Choroid plexus epithelial cell (primary cell): ENCODE measurements at regions not wholly inside any gene's neighbourhood (a gene's known extent, or its start where the extent isn't known, plus 50 kb on each side); places are given as distances from the start of the nearest gene placed in this dataset.

ENCODE experiments used
- DNase-seq: peaks from one replicate; pipeline ENCODE4 v3.0.0-alpha.2; 2010; ENCODE audit warnings: low read depth
- H3K4me3 ChIP-seq: 2 replicates; pipeline ENCODE4 v1.5.1; 2011; ENCODE audit warnings: low read depth, mild to moderate bottlenecking, control low read depth, low read length, moderate library complexity
- CTCF ChIP-seq: conservative IDR thresholded peaks from 2 replicates; pipeline ENCODE4 v1.5.1; 2011; ENCODE audit warnings: low read depth, mild to moderate bottlenecking, control low read depth, inconsistent platforms, low read length, moderate library complexity

GRCh38 chr5:159549046-159549445 is 218.8 kb upstream of the IL12B start:
- no peak for TF ChIP-seq CTCF
- no peak overlapping the region for H3K4me3 ChIP-seq
- no peak for DNase-seq

- DNase-seq, result no peak
- no peak overlapping the region for H3K4me3 ChIP-seq
- TF ChIP-seq CTCF, result no peak
Measured at GRCh38 chr5:159550951-159551350, 220.7 kb upstream of the IL12B start.

- no peak overlapping the region for H3K4me3 ChIP-seq
- peak; percentile 64 for DNase-seq
- TF ChIP-seq CTCF, result no peak
Measured at GRCh38 chr5:159552751-159553150, 222.5 kb upstream of the IL12B start.

GRCh38 chr5:159553792-159554191 is 223.5 kb upstream of the IL12B start:
- DNase-seq, result no peak
- no peak overlapping the region for H3K4me3 ChIP-seq
- no peak for TF ChIP-seq CTCF

- TF ChIP-seq CTCF, result no peak
- no peak for DNase-seq
- no peak overlapping the region for H3K4me3 ChIP-seq
Measured at GRCh38 chr5:159555084-159555483, 224.8 kb upstream of the IL12B start.

- no peak for TF ChIP-seq CTCF
- no peak overlapping the region for H3K4me3 ChIP-seq
- no peak for DNase-seq
Measured at GRCh38 chr5:159559337-159559736, 229.1 kb upstream of the IL12B start.

- no peak overlapping the region for H3K4me3 ChIP-seq
- no peak for DNase-seq
- no peak for TF ChIP-seq CTCF
Measured at GRCh38 chr5:159560088-159560487, 229.8 kb upstream of the IL12B start.
